Hematopoietic multipotent progenitor cell treated with erythropoietin and hydrocortisone succinate and interleukin-3 and kit ligand, for 4 days (in vitro differentiated cells): ENCODE measurements at regions not wholly inside any gene's neighbourhood (a gene's known extent, or its start where the extent isn't known, plus 50 kb on each side); places are given as distances from the start of the nearest gene placed in this dataset.
A peak's percentile ranks its signal among the peaks of the same experiment; 100 is the strongest.
"Not testable (repeated sequence)": the region's sequence is repeated elsewhere in the genome, so short reads cannot be mapped to it uniquely, and the experiment has no call there.

ENCODE experiments used
- DNase-seq: peaks from one replicate; pipeline ENCODE4 v3.0.0-alpha.2; 2015

DNA sequence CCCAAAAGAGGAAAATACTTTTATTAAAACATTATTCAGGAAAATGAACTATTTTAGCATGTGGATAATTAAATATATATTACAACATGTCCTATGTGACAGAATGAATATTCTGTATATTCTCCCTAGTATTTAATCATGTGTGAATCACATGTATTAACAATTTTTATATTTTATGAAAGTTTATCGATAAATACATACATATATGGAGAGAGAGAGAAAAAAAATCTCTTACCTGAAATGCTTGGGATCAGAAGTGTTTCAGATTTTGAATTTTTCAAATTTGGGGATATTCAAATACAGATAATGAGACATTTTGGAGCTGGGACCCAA is 228.6 kb upstream of the RBBP8 start:
- DNase-seq: no peak

GRCh38 chr18:22705328-22705727 is 227.8 kb upstream of the RBBP8 start:
- DNase-seq: no peak

DNA sequence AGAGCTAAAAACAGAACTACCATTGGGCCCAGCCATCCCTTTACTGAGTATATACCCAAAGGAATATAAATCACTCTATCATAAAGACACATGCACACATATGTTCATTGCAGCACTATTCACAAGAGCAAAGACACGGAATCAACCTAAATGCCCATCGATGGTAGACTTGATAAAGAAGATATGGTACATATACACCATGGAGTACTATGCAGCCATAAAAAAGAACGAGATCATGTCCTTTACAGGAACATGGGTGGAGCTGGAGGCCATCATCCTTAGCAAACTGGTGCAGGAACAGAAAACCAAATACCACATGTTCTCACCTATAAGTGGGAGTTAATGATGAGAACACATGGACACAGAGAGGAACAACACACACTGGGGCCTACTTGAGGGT is 227.1 kb upstream of the RBBP8 start:
- not testable (repeated sequence) for DNase-seq

DNA sequence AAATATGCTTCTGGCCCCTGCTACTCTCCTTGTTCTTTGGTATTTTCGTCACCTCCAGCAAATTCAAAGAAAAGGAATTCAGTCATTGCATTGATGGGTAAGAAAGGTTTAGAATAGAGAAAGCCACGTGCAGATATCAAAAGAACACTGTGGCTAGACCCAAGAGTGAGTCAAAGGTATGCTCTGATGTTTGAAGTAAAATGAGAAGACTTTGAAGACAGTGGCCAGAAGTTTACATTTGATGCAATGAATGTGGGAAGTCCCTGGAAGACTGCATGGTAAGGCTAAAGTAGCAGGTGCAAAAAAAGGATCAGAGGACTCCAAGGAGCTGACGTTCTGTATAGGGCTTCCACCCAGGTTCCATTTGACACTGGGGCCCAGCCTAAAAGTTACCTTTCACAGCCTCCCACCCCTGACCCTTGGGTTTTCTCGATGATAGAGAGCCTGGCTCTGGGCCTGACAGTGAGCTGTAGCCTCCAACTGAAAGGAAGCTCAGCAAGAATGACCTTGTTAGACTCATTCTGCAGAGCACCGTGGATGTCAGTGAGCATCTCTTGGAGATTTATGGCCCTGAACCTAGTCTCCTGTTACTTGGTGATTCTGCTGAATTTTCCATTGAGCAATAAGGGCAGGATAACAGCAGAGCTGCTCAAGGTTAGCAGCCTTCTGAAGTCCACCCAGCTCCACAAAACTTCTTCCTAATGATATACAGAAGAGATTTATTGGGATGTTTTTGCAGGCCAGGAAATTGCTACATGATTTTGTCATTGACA is 223.7 kb upstream of the RBBP8 start:
- no peak for DNase-seq

- no peak for DNase-seq
These were observed 222.4 kb upstream of the RBBP8 start for GRCh38 chr18:22710673-22711191.

DNA sequence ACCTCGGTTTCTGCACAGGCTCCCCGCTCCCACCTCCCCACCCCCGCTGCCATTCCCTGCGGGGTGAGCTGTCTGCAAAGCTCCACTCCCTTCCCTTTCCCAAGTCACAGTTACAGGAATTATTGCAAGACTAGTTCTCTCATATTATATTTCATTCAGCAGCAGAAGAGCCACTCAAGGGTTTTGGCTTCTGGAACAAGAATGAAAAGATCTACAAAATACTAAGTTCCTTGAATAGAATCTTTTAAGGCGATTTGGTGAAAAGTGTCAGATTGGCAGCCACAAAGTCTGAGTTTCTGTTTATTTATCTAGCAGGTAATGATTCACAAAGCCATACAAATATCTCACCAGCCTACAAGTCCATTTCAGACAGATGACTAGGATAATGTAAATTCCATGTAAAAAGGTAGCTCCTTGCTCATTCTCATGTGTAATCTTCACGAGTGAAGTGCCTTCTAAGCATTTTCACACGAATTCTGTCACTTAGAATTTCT is 221.9 kb upstream of the RBBP8 start:
- DNase-seq: no peak

- no peak for DNase-seq
These were observed 219.6 kb upstream of the RBBP8 start for GRCh38 chr18:22713511-22713910.

- DNase-seq: not testable (repeated sequence)
These were observed 215.6 kb upstream of the RBBP8 start for GRCh38 chr18:22717536-22717935.

- no peak for DNase-seq
These were observed 209.9 kb upstream of the RBBP8 start for GRCh38 chr18:22723221-22723620.

DNA sequence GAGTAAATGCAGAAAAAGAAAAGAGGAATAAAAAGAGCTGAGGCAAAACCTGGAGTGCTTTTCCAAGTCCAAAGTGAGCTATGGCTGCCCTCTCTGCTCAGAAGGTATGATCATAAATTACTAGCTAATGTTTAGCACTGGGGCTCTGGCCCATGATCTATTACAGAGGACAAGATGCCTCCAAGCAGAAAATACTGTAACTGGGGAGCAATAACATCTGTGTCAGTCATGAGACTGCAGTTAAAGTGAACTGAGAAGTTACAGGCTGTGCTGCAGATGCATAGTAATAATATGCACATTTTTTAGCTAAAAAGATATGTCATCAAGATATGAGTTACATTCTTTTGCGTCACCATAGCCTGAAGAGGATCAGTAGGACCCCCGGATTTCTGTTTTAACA is 209.4 kb upstream of the RBBP8 start:
- DNase-seq: no peak

GRCh38 chr18:22726469-22726868 is 206.7 kb upstream of the RBBP8 start:
- DNase-seq: no peak

DNA sequence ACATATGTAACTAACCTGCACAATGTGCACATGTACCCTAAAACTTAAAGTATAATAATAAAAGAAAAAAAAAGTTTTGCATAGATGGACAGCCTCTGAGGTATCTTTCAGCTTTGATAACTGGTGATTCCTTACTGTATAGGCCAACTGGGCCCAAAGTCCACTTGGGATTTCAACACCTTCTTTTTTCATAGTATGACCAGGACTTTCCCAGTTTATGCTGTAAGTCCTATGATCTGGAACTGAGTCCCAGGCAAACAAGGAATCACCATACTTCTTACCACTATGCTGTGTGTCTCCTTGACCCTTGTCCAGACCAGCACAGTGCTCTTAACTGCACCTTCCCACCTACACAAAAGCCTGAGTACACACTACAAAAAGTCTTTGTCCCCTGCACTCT is 205.1 kb upstream of the RBBP8 start:
- DNase-seq: no peak

DNA sequence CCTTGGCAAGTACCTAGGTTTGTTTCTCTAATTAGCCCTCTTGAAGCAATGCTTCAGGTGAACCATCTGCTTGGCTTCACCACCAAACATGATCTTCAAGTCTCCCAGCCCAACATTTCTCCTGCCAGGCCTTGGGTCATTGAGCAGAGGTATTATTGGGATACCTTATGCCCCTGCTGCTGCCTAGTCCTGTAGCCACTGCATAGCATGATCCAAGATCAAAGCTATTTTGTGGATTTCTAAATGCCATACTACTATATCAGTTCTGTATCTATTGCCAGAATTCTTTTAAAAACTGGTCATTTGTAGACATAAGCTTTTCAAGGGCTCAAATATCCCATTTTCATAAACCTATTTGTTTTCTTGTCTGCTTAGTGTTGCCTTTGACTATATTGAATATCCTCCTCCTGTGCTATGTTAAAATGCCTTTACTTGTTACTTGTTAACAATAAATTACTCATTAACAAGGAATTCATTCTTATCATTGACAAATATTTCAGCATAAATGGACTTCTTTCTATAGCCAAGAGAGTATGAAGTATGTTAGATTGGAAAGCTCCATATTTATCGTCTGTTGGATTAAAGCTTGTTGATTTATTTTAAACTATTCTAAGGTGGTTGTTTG is 204.5 kb upstream of the RBBP8 start:
- DNase-seq: no peak

DNA sequence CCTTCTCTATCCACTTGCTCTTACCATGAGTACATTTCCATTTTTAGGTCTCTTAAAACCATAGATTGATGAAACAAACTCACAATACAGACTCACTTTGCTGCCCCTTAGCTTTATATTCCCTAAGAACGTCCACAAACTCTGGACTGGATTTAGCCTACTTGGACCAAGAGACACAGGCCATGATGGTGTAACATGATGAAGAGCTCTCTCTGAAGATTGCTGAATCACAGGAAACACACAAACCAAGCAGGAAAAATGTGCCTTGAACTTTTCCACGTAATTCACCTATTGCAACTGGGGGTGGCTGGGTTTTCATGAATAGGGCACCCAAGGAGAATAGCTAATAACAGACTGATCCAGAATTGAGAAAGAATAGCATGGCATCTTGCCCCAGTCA is 201.7 kb upstream of the RBBP8 start:
- peak; percentile 9 for DNase-seq

- DNase-seq: no peak
These were observed 198.9 kb upstream of the RBBP8 start for GRCh38 chr18:22734105-22734661.

GRCh38 chr18:22734791-22735627 is 198.1 kb upstream of the RBBP8 start:
- DNase-seq: no peak

GRCh38 chr18:22737054-22737453 is 196.1 kb upstream of the RBBP8 start:
- DNase-seq: no peak

DNA sequence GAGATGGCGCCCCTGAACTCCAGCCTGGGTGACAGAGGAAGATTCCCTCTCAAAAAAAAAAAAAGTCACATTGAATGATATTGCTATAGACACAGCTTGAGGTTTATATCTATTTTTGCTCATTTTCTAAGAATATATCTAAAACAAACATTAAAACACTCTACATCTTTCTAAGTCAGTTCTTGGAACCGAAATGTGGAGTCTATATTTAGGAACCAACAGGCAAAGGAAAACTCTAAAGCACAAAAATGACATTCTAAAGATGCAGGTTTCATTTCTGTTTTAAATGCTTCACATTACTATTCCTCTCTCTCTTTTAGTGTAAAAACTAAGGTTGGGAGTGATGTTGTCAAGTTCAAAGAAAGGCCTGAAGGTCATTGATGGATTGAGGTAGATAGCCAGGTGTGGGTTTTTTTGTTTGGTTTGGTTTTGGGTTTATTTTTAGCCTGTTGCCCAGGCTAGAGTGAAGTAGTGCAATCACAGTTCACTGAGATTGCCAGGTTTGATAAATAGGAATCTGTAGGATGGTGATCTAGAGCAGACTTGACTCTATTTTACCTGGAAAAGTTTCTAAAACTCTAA is 194.0 kb upstream of the RBBP8 start:
- DNase-seq: no peak

GRCh38 chr18:22739789-22740188 is 193.3 kb upstream of the RBBP8 start:
- DNase-seq: no peak

- peak; percentile 20 for DNase-seq
These were observed 191.8 kb upstream of the RBBP8 start for GRCh38 chr18:22741318-22741717.

DNA sequence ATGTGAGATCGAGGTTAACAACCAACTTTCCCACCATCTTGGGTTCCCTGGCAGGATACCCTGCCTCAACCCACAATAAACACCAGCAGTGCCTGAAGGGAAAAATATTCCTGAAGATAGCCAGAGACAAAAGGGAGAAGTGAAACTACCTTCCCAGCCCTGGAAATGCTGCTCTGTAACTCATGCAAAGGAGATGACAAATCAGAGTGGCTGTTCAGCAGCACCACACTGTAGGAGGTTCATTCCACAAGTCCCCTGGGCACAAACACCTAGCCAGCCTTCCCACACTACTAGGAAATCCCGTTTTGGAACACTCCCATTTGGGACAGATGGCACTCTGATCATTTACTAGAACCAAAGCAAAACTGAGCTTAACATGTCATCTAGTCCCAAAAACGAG is 190.7 kb upstream of the RBBP8 start:
- no peak for DNase-seq

- DNase-seq: no peak
These were observed 187.2 kb upstream of the RBBP8 start for GRCh38 chr18:22745966-22746365.

GRCh38 chr18:22752014-22752413 is 181.1 kb upstream of the RBBP8 start:
- no peak for DNase-seq
